Sciatic nerve (tissue), 2 donors: ENCODE measurements at regions not wholly inside any gene's neighbourhood (a gene's known extent, or its start where the extent isn't known, plus 50 kb on each side); places are given as distances from the start of the nearest gene placed in this dataset.

Experiments
- ATAC-seq: fragments of 200-7000 bp; cut with Tn5 transposase; one replicate; pipeline ENCODE4 v1.9.1; 2020; ENCODE audit warnings: mild to moderate bottlenecking, moderate library complexity
- DNase-seq: peaks from one replicate; pipeline ENCODE4 v3.0.0-alpha.2; 2020; ENCODE audit warnings: low spot score
- intact Hi-C: fragments of 100-400 bp; cut with DNase I; formaldehyde crosslinking; loops from one replicate; pipeline ENCODE4 v1.14.2; 2022
- donor health status: DM: no; HTN: no; CAD: no.
- donor health status: DM: no; HTN: no; CAD: no.

GRCh38 chr16:5862103-5862840 lies 764.7 kb upstream of the EEF2KMT start:
- ATAC-seq = no peak
- intact Hi-C loops = no loop called here
- DNase-seq = no peak

- ATAC-seq (no peak), DNase-seq (no peak)
- intact Hi-C loops = no loop called here
Measured at GRCh38 chr16:5861241-5861640, 763.6 kb upstream of the EEF2KMT start.

- intact Hi-C loops = no loop called here
- DNase-seq (no peak), ATAC-seq (no peak)
Measured at GRCh38 chr16:5858180-5858579, 760.6 kb upstream of the EEF2KMT start.

GRCh38 chr16:5854027-5854426 lies 756.4 kb upstream of the EEF2KMT start:
- intact Hi-C loops = no loop called here
- DNase-seq (no peak), ATAC-seq (no peak)

- ATAC-seq (no peak), DNase-seq (no peak)
- intact Hi-C loops = no loop called here
Measured at GRCh38 chr16:5852151-5852550, 754.6 kb upstream of the EEF2KMT start.

- DNase-seq (no peak), ATAC-seq (no peak)
- intact Hi-C loops = no loop called here
Measured at GRCh38 chr16:5851393-5851982, 753.9 kb upstream of the EEF2KMT start.

- DNase-seq (no peak), ATAC-seq (no peak)
- intact Hi-C loops = no loop called here
Measured at GRCh38 chr16:5850632-5851392, 753.2 kb upstream of the EEF2KMT start.

- intact Hi-C loops = no loop called here
- no peak for DNase-seq
- ATAC-seq = no peak
Measured at GRCh38 chr16:5845046-5845445, 747.5 kb upstream of the EEF2KMT start.

- no peak for DNase-seq
- intact Hi-C loops = no loop called here
- ATAC-seq = no peak
Measured at GRCh38 chr16:5841974-5842373, 744.4 kb upstream of the EEF2KMT start.

GRCh38 chr16:5838725-5839124 lies 741.1 kb upstream of the EEF2KMT start:
- DNase-seq (no peak), ATAC-seq (no peak)
- intact Hi-C loops = no loop called here

- ATAC-seq = no peak
- intact Hi-C loops = no loop called here
- no peak for DNase-seq
Measured at GRCh38 chr16:5838071-5838470, 740.5 kb upstream of the EEF2KMT start.

- DNase-seq = no peak
- ATAC-seq = no peak
- intact Hi-C loops = no loop called here
Measured at GRCh38 chr16:5837007-5837670, 739.5 kb upstream of the EEF2KMT start.

- DNase-seq (no peak), ATAC-seq (no peak)
- intact Hi-C loops = no loop called here
Measured at GRCh38 chr16:5835876-5836275, 738.3 kb upstream of the EEF2KMT start.

GRCh38 chr16:5826332-5826731 lies 728.7 kb upstream of the EEF2KMT start:
- intact Hi-C loops = no loop called here
- no peak for DNase-seq
- no peak for ATAC-seq

- intact Hi-C loops = no loop called here
- no peak for ATAC-seq
- DNase-seq = no peak
Measured at GRCh38 chr16:5820472-5820871, 722.9 kb upstream of the EEF2KMT start.

GRCh38 chr16:5815570-5816237 lies 718.1 kb upstream of the EEF2KMT start:
- no peak for DNase-seq
- ATAC-seq = no peak
- intact Hi-C loops = no loop called here

GRCh38 chr16:5801396-5801795 lies 703.8 kb upstream of the EEF2KMT start:
- intact Hi-C loops = loop anchor here (10.0 kb wide), 1 partner anchor 627 kb away; no protein-coding TSS in a partner anchor
- no peak for ATAC-seq
- DNase-seq = no peak

- intact Hi-C loops = no loop called here
- no peak for DNase-seq
- ATAC-seq = no peak
Measured at GRCh38 chr16:5793556-5793955, 696.0 kb upstream of the EEF2KMT start.

GRCh38 chr16:5791011-5791657 lies 693.5 kb upstream of the EEF2KMT start:
- intact Hi-C loops = no loop called here
- ATAC-seq (no peak), DNase-seq (no peak)
